ENCODE measurements at regions not wholly inside any gene's neighbourhood (a gene's known extent, or its start where the extent isn't known, plus 50 kb on each side); places are given as distances from the start of the nearest gene placed in this dataset.
"Not testable (repeated sequence)": the region's sequence is repeated elsewhere in the genome, so short reads cannot be mapped to it uniquely, and the experiment has no call there.

DNA sequence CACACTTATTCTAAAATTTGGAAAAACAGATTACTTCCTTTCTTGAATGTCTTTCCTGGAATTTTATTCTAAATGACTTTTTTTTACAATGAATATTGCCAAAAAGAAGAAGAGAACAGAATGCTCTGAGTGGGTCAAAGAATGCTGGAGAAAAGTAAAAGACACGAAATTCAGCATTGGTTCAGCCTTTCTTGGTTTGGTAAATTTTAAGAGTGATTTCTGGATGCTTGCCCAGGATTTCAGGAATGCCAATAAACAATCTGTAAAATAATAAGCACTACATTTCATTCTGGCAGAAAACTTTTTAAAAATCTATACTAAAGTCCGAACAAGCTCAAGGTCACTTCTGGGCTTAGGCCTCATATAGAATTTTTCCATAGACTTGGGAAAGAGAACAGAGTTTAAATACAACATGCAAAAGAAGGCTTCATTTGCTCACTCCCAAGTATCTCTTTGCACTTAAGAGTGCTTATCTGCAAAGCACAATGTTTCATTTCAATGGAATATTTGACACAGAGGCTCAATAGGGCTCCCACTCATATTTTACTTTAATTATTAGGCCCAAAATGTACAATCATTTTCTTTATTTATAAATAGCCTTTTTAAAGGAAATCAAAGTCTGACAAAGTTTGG lies 359.5 kb upstream of the ANKRD30A start:
- no peak for DNase-seq (ENCODE audit: low spot score)

DNA sequence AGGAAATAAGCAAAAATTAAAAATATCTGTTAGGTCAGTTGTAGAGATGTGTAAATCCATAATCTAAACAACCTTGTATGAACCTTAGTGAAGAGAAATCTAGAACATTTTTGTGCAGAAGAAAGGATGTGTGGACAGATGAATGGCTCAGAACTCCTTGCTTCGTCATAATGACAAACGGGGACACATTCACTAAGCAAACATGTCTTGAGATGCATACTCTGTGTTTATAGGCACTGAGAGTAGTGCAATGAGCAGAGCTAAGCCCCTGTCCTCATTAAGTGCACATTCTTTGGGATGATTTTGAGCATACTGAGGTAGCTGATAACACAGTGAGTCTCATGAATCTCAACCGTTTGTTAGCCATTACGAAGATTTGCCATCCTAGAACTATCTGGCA lies 360.6 kb upstream of the ANKRD30A start:
- DNase-seq (ENCODE audit: low spot score) = no peak

DNA sequence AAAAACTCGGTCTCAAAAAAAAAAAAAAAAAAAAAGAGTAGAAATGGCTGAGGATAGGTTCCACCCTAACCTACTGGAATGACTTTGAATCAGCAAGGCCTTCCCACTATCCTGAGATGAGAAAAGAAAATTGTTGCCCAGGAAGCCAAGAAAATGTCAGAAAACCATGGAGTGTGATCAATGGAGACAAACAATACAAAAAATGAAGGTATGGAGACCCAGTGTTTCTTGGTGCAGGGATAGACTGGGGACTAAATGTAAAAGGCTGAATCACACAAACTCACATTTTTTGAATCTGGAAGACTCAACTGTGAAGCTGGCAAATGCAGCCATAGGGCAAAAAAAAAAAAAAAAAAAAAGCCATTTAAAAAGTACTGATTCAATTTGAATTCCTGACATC lies 364.3 kb upstream of the ANKRD30A start:
- DNase-seq (ENCODE audit: low spot score) = no peak

DNA sequence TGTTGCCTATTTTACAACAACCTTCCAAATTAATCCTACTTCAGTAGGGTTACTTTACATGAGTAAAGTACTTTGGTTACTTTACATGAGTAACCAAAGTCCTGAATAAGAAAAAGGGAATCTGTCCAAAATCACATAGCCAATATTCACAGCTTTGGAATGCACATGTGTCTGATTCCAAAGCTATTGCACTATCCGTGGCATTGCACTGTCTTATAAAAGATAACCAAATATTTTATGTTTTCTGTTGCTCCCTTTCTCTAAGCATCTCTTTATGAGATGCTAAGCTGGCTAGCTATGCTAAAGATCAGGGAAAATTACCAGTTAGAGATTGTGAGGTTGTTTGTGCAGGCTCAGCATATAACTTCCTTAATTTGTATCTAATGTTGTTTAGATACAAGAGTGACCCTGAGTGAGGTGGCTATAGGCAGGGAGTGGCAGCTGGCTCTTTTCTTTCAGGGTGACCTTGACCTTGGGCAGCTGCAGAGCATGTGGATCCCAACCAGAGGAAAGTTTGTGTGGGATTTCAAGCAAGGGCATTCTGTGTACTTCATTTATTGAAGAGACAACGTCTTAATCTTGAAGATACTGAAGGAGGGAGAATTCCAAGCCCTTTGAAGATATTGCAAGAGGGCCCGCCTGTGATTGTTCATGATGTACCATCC lies 366.1 kb upstream of the ANKRD30A start:
- DNase-seq (ENCODE audit: low spot score) = no peak

DNA sequence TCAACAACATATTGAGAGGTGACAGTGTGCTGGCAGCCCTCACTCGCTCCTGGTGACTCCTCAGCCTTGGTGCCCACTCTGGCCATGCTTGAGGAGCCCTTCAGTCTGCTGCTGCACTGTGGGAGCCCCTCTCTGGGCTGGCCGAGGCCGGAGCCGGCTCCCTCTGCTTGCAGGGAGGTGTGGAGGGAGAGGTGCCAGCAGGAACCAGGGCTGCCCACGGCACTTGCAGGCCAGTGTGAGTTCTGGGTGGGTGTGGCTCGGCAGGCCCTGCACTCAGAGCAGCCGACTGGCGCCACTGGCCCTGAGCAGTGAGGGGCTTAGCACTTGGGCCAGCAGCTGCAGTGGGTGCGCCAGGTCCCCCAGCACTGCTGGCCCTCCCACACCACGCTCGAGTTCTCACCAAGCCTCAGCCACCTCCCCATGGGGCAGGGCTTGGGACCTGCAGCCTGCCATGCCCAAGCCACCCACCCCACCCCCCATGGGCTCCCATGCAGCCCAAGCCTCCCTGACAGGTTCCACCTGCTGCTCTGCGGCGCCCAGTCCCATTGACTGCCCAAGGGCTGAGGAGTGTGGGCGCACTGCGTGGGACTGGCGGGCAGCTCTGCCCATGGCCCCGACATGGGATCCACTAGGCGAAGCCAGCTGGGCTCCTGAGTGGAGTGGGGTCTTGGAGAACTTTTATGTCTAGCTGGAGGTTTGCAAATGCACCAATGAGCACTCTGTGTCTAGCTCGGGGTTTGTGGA lies 377.1 kb upstream of the ANKRD30A start:
- DNase-seq (ENCODE audit: low spot score) = no peak

DNA sequence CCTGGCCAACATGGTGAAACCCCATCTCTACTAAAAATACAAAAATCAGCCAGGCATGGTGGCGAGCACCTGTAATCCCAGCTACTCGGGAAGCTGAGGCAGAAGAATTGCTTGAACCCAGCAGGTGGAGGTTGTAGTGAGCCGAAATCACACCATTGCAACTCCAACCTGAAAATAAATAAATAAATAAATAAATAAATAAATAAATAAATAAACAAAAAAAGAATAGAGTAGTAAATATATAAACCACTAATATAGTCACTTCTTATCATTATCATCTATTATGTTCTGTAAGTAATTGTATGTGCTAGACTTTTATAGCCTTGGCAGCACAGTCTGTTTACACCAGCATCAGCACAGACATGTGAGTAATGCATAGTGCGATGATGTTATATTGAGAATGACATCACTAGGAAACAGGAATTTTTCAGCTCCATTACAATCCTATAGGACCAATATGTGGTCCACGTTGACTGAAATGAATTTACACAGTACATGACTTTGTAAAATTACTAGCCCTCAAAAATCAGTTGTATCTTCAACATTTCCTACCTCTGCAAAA lies 385.4 kb upstream of the ANKRD30A start:
- no peak for DNase-seq (ENCODE audit: low spot score)

DNA sequence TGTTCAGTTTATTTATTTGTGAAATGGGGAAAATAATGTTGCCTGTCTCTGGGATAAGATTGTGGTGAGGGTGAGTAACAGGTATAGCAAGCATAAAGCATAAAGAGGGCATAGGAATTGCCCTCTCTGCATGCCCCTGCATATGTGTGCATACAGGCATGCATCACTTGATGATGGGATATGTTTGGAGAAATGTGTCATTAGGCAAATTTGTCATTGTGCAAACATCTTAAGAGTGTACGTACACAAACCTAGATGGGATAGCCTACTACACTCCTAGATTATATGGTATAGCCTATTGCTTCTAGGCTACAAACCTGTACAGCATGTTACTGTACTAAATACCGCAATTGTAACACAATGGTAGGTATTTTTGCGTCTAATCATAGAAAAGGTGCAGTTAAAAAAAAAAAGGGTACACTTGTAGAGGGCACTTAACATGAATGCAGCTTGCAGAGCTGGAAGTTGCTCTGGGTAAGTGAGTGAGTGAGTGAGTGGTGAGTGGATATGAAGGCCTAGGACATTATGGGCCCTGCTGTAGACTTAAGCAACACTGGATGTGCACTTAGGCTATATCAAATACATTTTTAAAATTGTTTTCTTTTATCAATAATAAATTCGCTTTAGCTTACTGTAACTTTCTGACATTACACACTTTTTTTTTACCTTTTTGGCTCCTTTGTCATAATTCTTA lies 386.5 kb upstream of the ANKRD30A start:
- no peak for DNase-seq (ENCODE audit: low spot score)

DNA sequence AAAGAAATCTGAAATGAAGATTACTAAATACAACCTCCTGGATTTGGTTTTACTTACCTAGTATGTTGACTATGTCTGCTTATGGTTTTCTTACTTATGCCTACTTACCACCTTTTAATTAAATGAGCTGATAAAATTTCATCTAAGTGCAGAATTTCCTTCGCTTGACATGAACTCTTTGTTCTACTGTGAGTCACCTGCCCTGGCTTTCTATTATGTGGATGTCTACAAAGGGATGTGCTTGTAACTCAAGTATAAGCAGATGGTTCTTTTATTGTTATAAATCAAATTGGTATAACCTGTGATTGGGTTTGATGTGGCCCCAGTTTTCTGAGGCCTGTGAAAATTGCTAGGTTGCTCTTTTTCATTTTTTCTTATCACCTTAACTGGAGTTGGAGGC lies 389.1 kb upstream of the ANKRD30A start:
- DNase-seq (ENCODE audit: low spot score) = no peak

DNA sequence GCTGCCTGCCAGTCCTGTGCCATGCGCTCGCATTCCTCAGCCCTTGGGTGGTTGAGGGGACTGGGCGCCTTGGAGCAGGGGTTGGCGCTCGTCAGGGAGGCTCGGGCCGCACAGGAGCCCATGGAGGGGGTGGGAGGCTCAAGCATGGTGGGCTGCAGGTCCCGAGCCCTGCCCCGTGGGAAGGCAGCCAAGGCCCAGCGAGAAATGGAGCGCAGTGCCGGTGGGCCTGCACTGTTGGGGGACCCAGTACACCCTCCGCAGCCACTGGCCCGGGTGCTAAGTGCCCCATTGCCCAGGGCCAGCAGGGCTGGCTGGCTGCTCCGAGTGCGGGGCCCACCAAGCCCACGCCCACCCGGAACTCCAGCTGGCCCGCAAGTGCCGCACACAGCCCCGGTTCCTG lies 390.8 kb upstream of the ANKRD30A start:
- not testable (repeated sequence) for DNase-seq (ENCODE audit: low spot score)

DNA sequence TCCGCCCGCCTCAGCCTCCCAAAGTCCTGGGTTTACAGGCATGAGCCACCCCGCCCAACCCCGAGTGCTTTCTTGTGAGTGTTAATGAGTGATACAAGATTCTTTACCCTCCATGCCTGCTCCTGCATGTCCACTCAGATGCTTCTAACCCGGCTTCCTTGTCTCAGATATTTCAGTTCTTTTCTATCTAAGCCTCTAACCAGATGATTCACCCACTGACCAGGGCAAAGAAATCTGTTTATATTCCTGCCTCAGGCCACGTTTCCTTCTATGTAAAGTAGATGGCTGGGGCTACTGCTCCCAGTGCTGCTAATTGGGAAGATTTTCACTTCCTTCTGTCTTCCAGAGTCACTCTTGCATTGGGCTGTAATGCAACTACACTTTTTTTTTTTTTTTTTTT lies 395.1 kb upstream of the ANKRD30A start:
- DNase-seq (ENCODE audit: low spot score) = no peak

DNA sequence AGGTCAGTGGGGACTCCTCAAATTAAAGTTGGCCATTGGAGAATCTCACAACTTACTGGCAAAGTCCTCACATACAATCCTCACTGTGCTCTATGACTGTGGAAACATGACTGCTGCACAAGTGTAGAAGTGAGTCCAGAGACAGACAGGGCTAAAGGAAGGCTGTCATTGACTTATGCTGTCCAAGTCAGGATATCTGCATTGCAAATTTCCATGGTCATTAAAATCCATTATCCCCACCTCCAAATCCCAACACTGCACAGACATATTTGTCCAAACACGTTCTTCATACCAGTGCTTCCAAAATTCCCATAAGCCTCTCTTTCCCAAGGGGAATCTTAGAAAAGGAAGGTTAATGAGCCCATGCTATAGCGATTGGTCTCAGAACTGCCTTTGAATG lies 396.8 kb upstream of the ANKRD30A start:
- DNase-seq (ENCODE audit: low spot score) = no peak

DNA sequence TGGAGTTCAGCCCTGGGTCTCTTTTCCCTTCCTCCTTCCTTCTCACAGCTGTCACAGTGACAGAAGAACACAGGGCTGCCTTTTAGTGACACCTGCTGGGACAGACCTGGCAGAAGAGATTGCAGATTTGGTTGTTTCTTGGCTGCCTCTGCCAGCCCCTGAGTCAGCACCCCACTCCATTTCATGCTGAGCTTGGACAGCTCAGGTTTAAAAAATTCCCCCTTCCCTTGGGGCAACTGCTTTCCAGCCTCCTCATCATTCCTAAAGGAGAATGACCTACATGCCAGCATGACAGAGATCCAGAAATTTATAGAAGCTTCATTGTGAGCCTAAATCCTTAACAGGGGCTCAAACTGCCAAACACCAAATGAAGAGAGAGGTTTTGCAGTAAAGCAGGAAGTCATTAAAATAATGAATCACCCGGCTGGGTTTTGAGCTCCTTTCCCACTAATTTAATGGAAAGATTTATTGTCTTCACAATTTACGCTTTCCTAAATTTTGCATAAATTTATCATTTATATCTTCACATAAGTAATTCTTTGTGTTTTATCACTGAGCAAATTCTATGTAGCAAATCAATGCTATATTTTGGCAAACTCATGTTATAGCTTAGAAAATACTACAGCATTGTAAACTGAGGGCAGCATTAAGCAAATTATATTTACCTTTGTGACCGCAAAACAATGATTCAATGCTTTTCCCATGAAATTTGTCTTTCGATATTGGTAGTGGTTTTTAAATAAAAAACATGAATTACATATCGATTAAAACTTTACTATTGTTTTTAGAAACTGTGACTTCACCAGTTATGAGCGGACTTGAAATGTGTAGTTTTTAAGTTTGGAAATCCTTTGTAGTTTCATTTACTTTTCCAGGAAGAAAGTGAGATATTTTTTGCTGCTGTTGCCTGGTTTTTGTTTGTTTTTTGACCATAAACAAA lies 399.5 kb upstream of the ANKRD30A start:
- peak; percentile 52 for DNase-seq (ENCODE audit: low spot score)

DNA sequence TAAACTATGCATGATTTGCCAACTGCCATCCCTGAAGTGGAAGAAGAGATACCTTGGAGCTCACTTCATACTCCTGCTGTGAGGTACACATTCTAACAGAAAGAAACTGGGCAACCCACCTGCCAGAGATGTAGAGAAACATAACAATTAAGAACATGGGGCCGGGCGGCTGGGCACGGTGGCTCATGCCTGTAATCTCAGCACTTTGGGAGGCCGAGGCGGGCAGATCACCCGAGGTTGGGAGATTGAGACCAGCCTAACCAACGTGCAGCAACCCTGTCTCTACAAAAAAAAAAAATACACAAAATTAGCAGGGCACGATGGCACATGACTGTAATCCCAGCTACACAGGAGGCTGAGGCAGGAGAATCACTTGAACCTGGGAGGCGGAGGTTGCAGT lies 402.6 kb upstream of the ANKRD30A start:
- DNase-seq (ENCODE audit: low spot score) = no peak

DNA sequence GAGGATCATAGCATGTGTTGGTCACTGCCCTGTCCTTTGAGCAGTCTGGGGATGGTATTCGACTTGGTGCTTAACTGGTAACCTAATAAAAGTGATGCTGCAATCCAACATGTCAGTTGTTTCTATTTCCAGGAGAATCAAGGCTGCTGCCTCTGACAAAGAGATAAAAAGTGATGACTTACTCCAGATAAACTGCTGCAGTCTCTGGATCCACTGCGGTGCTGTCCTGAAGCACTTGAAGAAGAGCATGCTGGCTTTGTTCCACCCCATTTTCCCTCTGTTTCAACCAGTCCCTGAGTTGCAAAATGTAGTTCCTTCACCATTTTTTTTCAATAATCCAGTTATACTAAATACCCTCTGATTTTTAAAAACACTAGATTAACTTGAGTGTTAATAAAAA lies 403.5 kb upstream of the ANKRD30A start:
- DNase-seq (ENCODE audit: low spot score) = no peak

DNA sequence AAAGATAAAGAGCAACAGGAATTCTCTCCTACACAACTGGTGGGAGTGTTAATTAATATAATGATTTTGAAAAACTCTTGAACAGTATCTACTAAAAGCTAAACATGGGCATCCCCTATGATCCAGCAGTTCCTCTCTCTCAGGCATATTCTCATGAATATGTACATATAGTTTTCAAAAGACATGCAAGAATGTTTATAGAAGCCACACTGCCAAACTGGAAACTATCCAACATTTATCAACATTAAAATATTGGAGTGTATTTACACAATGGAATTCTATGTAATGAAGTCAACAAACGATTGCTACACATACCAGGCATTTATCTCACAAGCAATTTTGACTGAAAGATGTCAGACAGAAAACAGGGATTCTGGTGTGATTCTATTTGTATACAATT lies 404.5 kb upstream of the ANKRD30A start:
- DNase-seq (ENCODE audit: low spot score) = no peak

DNA sequence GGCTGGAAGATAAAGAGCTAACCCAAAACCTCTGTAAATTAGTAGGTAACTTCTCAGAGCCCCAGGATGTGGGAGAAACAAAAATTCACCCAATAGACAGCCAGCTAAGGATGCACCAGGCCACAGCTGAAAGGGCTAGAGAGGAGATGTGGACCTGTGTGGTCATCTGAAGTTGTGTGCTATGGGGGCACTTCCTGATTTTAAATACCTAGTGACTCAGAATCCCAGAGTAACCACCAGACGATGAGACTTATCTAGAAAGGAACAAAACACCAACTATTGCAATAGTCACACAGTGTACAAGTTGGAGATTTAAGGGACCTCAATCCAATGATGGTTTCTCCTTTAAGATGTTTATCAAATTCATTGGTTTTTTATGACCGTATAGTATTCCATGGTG lies 408.3 kb upstream of the ANKRD30A start:
- no peak for DNase-seq (ENCODE audit: low spot score)

DNA sequence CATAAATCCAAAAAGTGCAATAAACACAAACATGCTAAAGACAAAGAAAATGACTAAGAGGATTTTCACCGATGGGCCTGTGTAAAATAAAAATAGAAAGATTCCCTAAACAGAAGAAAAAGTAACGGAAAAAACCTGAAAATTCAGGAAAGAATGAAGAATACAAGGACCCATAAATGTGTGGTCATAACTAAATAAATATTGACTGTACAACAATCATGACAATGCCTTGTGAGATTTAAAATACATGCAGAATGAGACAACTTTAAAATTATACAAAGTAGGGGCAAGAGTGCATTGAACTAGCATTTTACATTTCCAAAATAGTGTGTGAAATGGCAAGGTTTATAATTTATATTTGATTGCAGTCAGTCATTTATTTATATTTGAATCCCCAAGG lies 409.1 kb upstream of the ANKRD30A start:
- DNase-seq (ENCODE audit: low spot score) = no peak

DNA sequence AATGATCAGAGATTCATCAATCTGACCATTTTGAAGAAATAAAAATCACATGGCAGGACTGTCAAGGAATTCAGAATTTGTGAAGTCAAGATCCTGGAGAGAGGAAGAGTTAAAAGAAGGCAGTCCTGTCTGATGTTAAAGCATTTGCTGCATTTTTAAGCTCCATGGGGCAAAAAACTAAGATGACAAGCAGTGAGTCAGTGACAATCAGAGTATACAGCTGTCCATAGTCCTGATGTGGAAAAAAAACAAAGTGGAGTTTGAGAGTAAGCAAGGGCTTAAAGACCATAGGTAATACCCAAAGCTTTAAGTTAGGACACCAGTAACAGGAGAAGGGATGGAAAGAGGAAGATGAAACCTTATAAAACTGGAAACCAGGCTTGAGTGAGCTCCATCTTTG lies 412.7 kb upstream of the ANKRD30A start:
- DNase-seq (ENCODE audit: low spot score) = no peak

DNA sequence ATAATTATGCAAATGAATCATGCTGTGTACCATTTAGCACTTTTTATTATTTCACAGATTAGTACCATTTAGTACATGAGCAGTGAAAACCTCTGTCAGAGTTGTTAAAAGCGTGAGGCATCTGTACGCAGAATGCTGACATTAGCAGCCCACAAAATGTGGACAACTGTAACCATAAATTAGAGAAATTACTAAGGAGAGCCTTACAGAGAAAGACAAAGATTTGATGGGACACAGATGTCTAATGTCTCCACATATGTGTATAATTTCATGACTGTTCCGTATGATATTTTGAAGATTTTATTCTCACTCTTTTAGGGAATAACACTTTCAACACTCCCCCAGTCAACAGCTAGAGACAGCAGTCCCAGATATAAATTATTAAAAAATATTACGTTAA lies 414.0 kb upstream of the ANKRD30A start:
- DNase-seq (ENCODE audit: low spot score) = no peak

DNA sequence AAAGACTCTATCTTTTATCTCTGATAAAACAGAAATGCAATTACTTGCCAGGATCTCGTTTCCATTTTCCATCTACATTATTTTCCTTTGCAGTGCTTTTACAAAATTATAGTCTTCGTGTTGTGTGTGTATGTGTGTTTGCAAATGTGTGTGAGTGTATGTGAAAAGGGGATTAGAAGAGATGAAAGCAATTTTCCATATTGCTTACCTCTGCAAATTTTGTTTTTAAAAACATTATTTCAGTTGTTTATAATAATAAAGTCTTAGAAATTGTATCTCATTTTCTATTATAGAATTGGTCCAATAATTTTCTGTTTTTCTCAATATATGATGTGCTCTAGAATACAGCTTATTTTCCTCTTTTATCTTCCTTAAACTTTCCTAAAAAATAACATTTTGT lies 421.3 kb upstream of the ANKRD30A start:
- no peak for DNase-seq (ENCODE audit: low spot score)

DNA sequence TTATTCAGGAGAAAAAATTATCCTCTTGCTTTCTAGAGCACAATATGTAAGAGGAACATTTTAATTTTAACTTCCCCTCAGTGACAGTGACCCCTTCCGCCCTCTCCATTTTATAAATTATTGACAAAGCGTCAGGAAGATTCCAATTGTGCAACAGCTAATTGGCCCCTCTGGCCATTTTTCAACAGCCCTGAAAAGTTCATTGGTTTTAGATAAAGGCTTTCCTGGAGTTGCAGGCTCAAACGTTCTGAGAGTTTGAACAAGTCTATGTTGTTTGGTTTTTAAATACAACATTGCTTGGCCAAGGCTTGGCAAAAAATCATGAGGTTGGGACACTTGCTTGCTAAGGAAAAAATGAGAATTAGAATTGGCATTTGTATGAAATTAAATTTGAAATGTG lies 422.2 kb upstream of the ANKRD30A start:
- DNase-seq (ENCODE audit: low spot score) = no peak
